Glutamatergic neuron (in vitro differentiated cells): ENCODE measurements at regions not wholly inside any gene's neighbourhood (a gene's known extent, or its start where the extent isn't known, plus 50 kb on each side); places are given as distances from the start of the nearest gene placed in this dataset.

Experiments used
- DNase-seq: peaks from one replicate; pipeline ENCODE4 v3.0.0; 2022
- H3K27ac Mint-ChIP-seq: one replicate; pipeline ENCODE4 v1.8.0; 2020; ENCODE audit warnings: mild to moderate bottlenecking, mixed read lengths, inconsistent platforms; ENCODE audit not compliant: unreplicated experiment
- H3K27me3 Mint-ChIP-seq: one replicate; pipeline ENCODE4 v1.8.0; 2020; ENCODE audit warnings: mild to moderate bottlenecking, moderate library complexity, mixed read lengths, inconsistent platforms; ENCODE audit not compliant: unreplicated experiment
- H3K36me3 Mint-ChIP-seq: one replicate; pipeline ENCODE4 v1.8.0; 2020; ENCODE audit warnings: mild to moderate bottlenecking, mixed read lengths, inconsistent platforms; ENCODE audit not compliant: unreplicated experiment
- H3K4me1 Mint-ChIP-seq: one replicate; pipeline ENCODE4 v1.8.0; 2020; ENCODE audit warnings: mild to moderate bottlenecking, low read depth, mixed read lengths, inconsistent platforms; ENCODE audit not compliant: unreplicated experiment
- H3K4me3 Mint-ChIP-seq: one replicate; pipeline ENCODE4 v1.8.0; 2020; ENCODE audit warnings: mild to moderate bottlenecking, mixed read lengths, inconsistent platforms; ENCODE audit not compliant: unreplicated experiment
- H3K9me3 Mint-ChIP-seq: one replicate; pipeline ENCODE4 v1.8.0; 2020; ENCODE audit warnings: mild to moderate bottlenecking, moderate library complexity, mixed read lengths, inconsistent platforms; ENCODE audit not compliant: unreplicated experiment
- CTCF ChIP-seq: fragments of 200-600 bp; sonication (generic); IDR thresholded peaks from one replicate; pipeline ENCODE4 v1.5.0; 2021; ENCODE audit not compliant: partially characterized antibody, unreplicated experiment

- no peaks in the 10 kb centered on the region for H3K4me1 Mint-ChIP-seq
- H3K4me3 Mint-ChIP-seq: no peak overlapping the region
- H3K9me3 Mint-ChIP-seq: peaks cover 12% of the 10 kb centered on the region
- H3K36me3 Mint-ChIP-seq: peaks cover 17% of the 10 kb centered on the region
- no peak for TF ChIP-seq CTCF
- no peak for DNase-seq
- peaks cover 4% of the 10 kb centered on the region for H3K27me3 Mint-ChIP-seq
- H3K27ac Mint-ChIP-seq: no peak overlapping the region
Observed at GRCh38 chr17:72416905-72417304, 296.1 kb downstream of the SOX9 start.

- DNase-seq: no peak
- no peak for TF ChIP-seq CTCF
- H3K4me3 Mint-ChIP-seq: no peak overlapping the region
- no peak overlapping the region for H3K27ac Mint-ChIP-seq
- H3K36me3 Mint-ChIP-seq: peaks cover 17% of the 10 kb centered on the region
- H3K9me3 Mint-ChIP-seq: peaks cover 10% of the 10 kb centered on the region
- H3K27me3 Mint-ChIP-seq: peaks cover 4% of the 10 kb centered on the region
- H3K4me1 Mint-ChIP-seq: no peaks in the 10 kb centered on the region
Observed at GRCh38 chr17:72417627-72418026, 296.8 kb downstream of the SOX9 start.

GRCh38 chr17:72419866-72420774 lies 299.3 kb downstream of the SOX9 start:
- H3K9me3 Mint-ChIP-seq: peaks cover 12% of the 10 kb centered on the region
- no peaks in the 10 kb centered on the region for H3K4me1 Mint-ChIP-seq
- H3K4me3 Mint-ChIP-seq: no peak overlapping the region
- TF ChIP-seq CTCF: no peak
- DNase-seq: no peak
- peaks cover 4% of the 10 kb centered on the region for H3K27me3 Mint-ChIP-seq
- no peak overlapping the region for H3K27ac Mint-ChIP-seq
- H3K36me3 Mint-ChIP-seq: peaks cover 17% of the 10 kb centered on the region

GRCh38 chr17:72420775-72421127 lies 299.9 kb downstream of the SOX9 start:
- no peak overlapping the region for H3K27ac Mint-ChIP-seq
- DNase-seq: no peak
- no peak for TF ChIP-seq CTCF
- H3K27me3 Mint-ChIP-seq: peaks cover 4% of the 10 kb centered on the region
- peaks cover 17% of the 10 kb centered on the region for H3K36me3 Mint-ChIP-seq
- H3K4me1 Mint-ChIP-seq: no peaks in the 10 kb centered on the region
- no peak overlapping the region for H3K4me3 Mint-ChIP-seq
- peaks cover 12% of the 10 kb centered on the region for H3K9me3 Mint-ChIP-seq

- Mint-ChIP-seq H3K27ac (no peak overlapping the region), H3K27me3 (peaks cover 8% of the 10 kb centered on the region), H3K4me3 (no peak overlapping the region), H3K36me3 (peaks cover 17% of the 10 kb centered on the region), H3K9me3 (peaks cover 12% of the 10 kb centered on the region), H3K4me1 (no peaks in the 10 kb centered on the region)
- DNase-seq: no peak
- no peak for TF ChIP-seq CTCF
Observed at GRCh38 chr17:72421128-72422092, 300.6 kb downstream of the SOX9 start.
